H7 (cell line): ENCODE measurements at regions not wholly inside any gene's neighbourhood (a gene's known extent, or its start where the extent isn't known, plus 50 kb on each side); places are given as distances from the start of the nearest gene placed in this dataset.

Source experiments
- DNase-seq: peaks from one replicate; pipeline ENCODE4 v3.0.0; 2012
- H3K27me3 ChIP-seq: 2 replicates; pipeline ENCODE4 v1.6.0; 2011; ENCODE audit warnings: mild to moderate bottlenecking, low read length; ENCODE audit not compliant: control insufficient read depth, insufficient read depth
- H3K36me3 ChIP-seq: replicated peaks from 2 replicates; pipeline ENCODE4 v1.5.1; 2011; ENCODE audit warnings: low read length; ENCODE audit not compliant: control insufficient read depth, insufficient read depth
- H3K4me3 ChIP-seq: 2 replicates; pipeline ENCODE4 v1.5.1; 2011; ENCODE audit warnings: low read depth, mild to moderate bottlenecking, control low read depth, low read length, moderate library complexity; ENCODE audit not compliant: insufficient read depth

DNA sequence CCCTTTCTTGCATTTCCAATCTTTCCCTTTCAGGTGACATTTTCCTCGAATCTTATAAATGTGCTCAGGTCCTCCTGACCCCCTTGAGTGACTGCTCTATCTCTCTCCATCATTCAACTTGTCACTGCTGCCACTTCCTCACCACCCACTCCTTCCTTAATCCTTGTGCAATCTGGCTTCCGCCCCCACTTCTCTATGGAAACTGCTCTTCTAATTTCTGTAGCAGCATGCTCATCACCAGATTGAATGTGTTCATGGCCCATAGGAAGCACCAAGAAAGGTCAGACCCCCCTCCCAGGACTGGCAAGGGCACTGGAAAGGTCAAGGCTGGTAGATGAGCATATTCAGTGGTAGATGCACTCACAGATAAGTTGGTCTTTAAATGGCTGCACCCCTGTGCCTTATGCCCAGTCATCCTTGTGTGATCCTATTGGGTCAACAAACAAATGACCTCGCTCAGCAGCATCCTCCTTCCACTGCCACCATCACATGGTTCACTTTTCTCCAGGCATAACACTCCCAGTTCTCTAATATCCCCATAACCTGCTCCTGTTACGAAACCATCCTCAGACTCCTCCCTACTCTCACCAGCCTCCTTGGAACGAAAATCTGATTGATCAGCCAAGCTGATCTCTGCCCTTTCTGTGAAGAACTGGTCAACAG is 288.5 kb upstream of the POU3F1 start:
- Histone ChIP-seq H3K27me3 (no peaks in the 10 kb centered on the region), H3K36me3 (no peaks in the 10 kb centered on the region), H3K4me3 (no peak overlapping the region)
- no peak for DNase-seq

DNA sequence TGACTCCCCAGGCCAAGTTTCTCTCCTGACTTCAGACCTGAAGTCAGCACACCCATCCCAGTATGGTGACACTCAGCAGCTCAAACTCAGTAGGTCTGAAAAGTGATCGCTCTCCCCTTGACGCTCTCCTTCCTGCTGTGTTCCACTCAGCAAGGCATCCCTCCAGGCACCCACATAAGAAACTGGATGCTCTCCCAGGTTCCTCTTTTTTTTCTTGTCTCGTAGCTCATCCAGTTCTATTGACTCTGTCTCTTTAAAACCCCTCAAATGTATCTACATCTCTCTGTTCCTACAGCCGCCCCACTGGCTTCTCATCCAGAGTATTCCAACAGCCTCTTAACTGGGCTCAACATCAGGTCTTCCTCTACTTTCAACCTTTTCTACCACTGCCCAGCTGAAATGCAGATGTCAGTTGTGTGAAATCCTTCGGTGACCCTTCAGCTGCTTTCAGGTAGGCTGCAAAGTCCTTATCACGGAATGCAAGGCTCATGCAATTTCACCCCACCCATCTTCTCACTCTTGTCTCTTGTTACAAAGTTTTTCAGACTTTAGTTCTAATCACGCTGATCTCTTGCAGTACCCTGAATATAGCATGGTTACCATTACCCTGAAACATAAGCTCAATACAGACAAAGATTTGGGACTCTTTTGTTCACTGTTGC is 286.2 kb upstream of the POU3F1 start:
- H3K36me3 ChIP-seq: no peaks in the 10 kb centered on the region
- DNase-seq: no peak
- H3K4me3 ChIP-seq: no peak overlapping the region
- no peaks in the 10 kb centered on the region for H3K27me3 ChIP-seq

DNA sequence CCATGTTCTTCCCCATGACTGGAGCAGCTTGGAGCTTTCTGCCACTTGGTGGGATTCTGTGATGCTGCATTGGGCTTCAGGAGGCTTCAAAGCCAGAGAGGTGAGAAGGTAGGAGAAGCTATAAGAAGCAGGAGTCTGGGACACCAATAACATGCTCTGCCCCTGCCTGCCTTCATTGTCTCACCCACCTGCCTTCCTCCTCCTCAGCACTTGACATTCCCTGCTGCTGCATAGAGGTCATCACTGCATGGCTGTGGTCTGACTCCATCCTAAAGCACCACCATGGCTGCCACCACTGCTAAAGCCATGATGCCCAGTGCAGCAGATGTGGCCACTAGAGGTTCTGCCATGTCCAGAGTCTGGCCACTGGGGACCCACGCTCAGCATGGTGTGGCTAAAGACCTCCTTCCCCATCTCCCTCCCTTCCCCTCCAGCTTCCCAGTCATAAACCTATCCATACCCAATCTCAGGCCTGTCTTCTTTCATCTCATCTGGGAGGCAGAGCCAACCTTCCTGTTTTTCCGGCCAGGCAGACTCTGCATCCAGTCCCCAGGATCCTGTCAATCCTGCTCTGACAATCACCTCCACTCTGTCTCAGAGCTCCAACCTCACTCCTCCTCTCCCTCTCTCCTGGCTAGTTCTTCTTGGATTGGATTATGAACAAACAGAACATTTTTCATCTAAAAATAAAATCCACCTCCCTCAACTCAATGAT is 285.1 kb upstream of the POU3F1 start:
- Histone ChIP-seq H3K4me3 (no peak overlapping the region), H3K36me3 (no peaks in the 10 kb centered on the region), H3K27me3 (no peaks in the 10 kb centered on the region)
- no peak for DNase-seq

DNA sequence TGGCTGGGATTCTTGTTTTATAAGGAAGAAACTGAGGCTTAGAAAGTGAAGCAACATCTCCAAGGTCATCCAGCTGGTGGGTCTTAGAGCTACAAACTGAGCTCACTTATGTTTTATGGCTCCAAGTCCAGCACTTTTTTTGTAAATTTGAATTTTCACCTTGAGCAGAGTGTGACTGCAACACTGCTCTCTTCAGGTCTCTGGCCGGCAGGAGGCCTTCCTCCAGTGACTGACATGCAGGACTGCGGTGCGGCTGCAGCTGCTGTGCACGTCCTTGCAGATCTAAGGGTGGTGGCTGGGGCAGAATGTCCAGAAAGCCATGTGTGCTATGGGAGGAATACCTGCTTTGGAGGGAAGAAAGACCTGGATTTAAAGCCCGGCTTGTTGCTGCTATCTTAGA is 284.2 kb upstream of the POU3F1 start:
- Histone ChIP-seq H3K36me3 (no peaks in the 10 kb centered on the region), H3K4me3 (no peak overlapping the region), H3K27me3 (no peaks in the 10 kb centered on the region)
- DNase-seq: no peak

DNA sequence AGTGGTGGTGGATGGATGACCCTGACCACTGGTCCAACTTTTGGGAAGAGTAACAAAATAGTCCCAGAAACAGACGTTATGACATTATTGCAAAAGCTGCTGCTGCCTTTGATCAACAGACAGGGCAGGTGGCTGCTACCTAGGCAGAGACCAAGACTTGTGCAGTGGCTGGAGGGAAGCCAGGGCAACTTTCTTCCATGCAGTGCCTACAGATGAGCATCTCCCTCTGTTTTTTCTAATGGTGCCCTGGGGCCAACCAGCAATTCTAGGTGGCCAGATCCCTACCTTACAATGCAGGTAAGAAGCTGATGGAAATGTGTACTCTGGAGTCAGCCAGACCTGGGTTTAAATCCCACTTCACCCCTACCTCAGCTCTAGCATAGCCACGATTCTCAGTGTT is 283.1 kb upstream of the POU3F1 start:
- Histone ChIP-seq H3K4me3 (no peak overlapping the region), H3K27me3 (no peaks in the 10 kb centered on the region), H3K36me3 (no peaks in the 10 kb centered on the region)
- DNase-seq: no peak

DNA sequence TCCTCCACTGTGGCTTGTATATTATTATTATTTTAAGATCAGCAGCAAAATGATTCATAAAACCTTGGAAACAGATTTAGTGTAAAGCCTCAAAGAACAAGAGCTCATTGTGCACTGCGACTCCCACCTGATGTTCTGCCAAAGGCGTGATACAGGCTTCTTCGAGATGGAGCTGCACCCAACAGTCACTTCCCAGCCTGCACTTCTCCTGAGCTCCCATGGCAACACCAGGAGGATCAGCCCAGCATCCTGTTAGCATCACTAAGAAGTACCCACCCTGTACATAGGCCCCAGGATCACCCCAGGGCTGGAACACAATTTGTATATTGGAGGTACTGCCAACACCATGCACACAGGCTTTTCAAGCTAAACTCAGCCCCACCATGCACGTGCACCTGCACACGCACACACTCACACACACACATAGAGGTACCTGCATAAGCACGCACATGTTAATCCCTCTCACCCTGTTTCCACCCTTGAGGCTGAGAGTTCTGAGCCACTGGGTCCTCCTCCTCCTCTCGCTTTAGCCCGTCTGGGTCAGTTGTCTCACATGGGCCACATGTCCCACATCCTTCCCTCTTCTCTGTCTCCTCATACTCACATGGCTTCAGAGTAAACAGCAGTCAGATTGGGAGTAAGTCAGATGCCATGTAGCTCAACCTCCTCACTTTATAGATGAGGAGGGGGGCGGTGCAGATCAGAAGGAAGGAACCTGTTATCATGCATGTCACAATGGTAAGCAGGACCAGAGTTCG is 281.9 kb upstream of the POU3F1 start:
- DNase-seq: no peak
- Histone ChIP-seq H3K4me3 (no peak overlapping the region), H3K27me3 (no peaks in the 10 kb centered on the region), H3K36me3 (no peaks in the 10 kb centered on the region)

DNA sequence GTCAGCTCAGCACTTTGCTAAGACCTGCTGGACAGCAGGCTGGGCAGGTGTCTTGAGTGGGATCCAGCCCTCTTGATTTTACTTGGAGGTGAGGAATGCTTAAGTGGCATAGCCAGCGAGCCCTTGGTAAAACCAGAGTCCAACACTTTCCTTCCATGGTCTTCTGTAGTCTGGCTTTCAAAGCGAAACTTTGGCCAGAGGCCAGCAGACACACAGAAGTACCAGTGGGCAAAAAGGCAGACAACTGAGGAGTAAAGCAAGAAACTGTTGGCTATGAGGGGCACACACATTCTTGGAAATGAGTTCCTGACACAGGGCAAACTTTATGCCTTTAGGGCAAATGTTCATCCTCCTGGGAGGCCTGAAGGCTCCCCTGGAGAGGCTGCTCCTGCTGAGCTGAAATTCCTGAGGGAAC is 281.0 kb upstream of the POU3F1 start:
- Histone ChIP-seq H3K27me3 (no peaks in the 10 kb centered on the region), H3K4me3 (no peak overlapping the region), H3K36me3 (no peaks in the 10 kb centered on the region)
- DNase-seq: no peak

DNA sequence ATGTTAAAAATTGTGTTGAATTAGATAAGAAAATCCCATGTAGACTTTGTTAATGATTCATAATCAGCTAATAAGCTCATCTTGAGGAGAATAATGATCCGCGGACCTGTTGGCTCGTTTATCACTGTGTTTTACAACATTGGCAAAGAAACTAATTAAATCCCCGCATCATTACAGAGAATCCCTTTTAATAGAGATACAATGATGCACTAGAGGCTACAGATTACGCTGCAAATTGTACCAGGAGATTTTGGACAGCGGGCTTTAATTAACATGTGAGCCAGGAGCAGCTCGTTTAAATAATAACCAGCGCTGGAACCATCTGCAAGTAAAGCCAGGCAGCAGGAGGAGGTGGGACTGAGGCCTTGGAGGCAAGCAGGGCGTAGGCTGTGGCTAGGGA is 280.3 kb upstream of the POU3F1 start:
- no peaks in the 10 kb centered on the region for H3K36me3 ChIP-seq
- no peak for DNase-seq
- H3K27me3 ChIP-seq: no peaks in the 10 kb centered on the region
- H3K4me3 ChIP-seq: no peak overlapping the region

DNA sequence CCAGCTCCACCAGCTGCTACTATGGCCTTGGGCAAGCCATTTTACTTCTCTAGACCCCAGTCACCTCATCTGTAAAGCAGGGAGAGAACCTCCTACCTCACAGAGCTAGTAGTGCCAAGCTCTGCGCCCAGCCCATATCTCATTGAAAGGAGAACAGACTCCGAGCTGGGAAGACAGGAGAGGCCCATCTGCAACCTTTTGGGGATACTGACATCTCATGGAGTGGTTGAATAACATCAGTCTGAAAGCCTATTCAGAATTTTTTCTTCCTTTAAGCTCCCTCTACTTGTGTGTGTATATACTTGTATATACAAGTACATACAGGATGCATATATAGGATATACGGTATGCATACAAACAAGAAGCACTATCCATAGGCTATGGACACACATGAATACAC is 279.5 kb upstream of the POU3F1 start:
- Histone ChIP-seq H3K36me3 (no peaks in the 10 kb centered on the region), H3K4me3 (no peak overlapping the region), H3K27me3 (no peaks in the 10 kb centered on the region)
- DNase-seq: no peak

DNA sequence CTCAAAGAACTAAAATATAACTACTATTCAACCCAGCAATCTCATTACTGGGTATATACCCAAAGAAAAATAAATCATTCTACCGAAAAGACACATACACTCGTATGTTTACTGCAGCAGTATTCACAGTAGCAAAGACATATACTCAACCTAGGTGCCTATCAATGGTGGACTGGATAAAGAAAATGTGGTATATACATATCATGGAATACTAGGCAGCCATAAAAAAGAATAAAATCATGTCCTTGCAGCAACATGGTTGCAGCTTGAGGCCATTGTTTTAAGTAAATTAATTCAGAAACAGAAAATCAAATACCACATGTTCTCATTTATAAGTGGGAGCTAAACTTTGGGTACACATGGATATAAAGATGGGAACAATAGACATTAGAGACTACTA is 266.2 kb upstream of the POU3F1 start:
- no peaks in the 10 kb centered on the region for H3K27me3 ChIP-seq
- H3K36me3 ChIP-seq: no peaks in the 10 kb centered on the region
- no peak for DNase-seq
- no peak overlapping the region for H3K4me3 ChIP-seq

DNA sequence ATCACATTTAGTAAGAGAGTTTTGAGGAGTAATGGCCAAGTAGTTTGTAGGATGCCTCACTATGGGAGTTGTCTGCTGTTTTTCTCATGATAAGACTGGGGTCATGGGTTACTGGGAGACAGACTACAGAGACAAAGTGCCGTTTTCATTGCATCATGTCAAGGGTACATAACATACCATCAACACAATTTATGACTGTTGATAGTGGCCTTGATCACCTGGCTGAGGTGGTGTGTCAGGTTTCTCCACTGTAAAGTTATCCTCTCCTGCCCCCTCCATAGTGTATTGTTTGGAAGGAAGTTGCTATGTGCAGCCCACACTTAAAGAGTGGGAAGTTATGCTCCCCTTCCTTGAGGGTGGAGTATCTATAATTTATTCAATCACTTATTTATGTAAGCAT is 263.5 kb upstream of the POU3F1 start:
- no peak for DNase-seq
- H3K4me3 ChIP-seq: no peak overlapping the region

DNA sequence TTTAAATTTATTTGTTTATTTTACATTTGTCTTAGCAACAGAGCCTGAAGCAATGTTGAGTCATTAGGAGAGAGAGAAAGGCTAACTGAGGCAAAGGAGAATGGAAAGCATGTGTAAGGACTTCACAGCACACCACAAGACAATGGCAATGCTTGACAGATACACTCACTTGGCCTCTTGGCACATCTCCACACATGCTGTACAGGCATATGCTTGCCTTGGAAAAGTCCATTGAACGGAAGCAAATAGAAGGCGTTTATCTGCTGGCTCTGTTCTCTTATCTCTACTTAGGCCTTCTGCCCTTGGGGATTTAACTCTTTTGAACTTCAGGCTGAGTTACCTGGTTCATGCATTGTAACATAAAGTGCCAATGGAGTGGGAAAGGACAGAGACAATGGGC is 262.2 kb upstream of the POU3F1 start:
- no peak overlapping the region for H3K4me3 ChIP-seq
- no peak for DNase-seq
- H3K36me3 ChIP-seq: no peaks in the 10 kb centered on the region
- H3K27me3 ChIP-seq: no peaks in the 10 kb centered on the region

More for the DNA sequence above, 263.5 kb upstream of the POU3F1 start:
- Histone ChIP-seq H3K36me3 (no peaks in the 10 kb centered on the region), H3K27me3 (no peaks in the 10 kb centered on the region)

DNA sequence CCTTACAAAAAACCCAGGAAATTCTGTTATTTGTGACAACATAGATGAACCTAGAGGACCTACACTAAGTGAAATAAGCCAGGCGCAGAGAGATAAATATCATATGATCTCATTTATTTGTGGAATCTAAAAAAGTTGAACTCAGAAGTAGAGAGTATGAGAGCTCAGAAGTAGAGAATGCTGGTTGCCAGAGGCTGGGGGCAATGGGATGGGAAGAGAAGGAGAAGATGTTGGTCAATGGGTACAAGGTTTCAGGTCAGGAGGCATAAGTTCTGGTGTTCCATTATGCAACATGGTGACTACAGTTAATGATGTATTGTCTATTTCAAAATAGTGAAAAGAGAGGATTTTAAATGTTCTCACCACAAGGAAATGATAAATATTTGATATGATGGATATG is 259.1 kb upstream of the POU3F1 start:
- no peaks in the 10 kb centered on the region for H3K36me3 ChIP-seq
- H3K27me3 ChIP-seq: no peaks in the 10 kb centered on the region

DNA sequence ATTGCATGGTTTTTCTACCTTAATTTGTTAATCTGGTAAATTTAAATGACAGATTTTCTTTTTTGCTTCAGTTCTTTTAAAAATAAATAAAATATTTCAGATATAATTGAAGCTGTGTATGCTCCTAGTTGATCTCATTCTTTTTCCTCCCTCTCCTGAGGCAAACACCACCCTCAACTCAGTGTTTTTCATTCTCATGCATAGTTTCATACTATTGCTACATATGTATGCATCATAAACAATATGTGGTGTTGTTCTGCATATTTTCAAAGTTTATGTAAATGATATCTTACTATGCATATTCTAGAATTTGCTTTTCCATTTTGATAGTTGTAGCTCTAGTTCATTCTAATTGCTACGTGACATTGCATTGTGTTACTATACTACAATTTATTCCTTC is 257.2 kb upstream of the POU3F1 start:
- no peak overlapping the region for H3K4me3 ChIP-seq
- DNase-seq: no peak
- no peaks in the 10 kb centered on the region for H3K36me3 ChIP-seq
- H3K27me3 ChIP-seq: no peaks in the 10 kb centered on the region

More for the DNA sequence above, 259.1 kb upstream of the POU3F1 start:
- no peak overlapping the region for H3K4me3 ChIP-seq
- DNase-seq: no peak

DNA sequence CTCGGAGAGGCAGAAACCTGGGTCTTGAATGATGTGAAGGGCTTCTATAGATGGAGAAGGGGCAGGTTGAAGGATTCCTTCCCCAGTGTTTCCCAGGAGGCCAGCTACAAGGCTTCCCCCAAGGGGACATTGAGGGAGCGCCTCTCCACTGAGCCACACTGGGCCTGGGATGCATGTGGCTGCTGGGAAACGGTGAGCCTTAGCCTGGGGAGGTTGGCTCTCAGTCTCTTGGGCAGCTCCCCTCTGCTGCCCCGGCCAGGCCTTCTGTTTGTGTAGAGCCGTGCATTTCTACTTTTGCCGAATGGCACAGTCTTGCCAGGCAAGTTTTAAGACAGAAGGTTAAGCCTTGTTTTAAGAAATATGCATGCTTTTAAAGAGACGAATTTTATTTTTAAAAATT is 254.4 kb upstream of the POU3F1 start:
- Histone ChIP-seq H3K4me3 (no peak overlapping the region), H3K27me3 (no peaks in the 10 kb centered on the region), H3K36me3 (no peaks in the 10 kb centered on the region)
- DNase-seq: peak; percentile 47
